B cell (primary cell): ENCODE measurements at regions not wholly inside any gene's neighbourhood (a gene's known extent, or its start where the extent isn't known, plus 50 kb on each side); places are given as distances from the start of the nearest gene placed in this dataset.

ENCODE experiments used
- ATAC-seq: fragments of 200-7000 bp; cut with Tn5 transposase; one replicate; pipeline ENCODE4 v1.10.0; 2021; ENCODE audit warnings: low read depth, mild to moderate bottlenecking, moderate number of reproducible peaks, moderate library complexity
- CTCF ChIA-PET: fragments of 350-600 bp; sonication (Branson Sonifier 250); formaldehyde crosslinking; loops from one replicate; lab custom pipeline; 2021; ENCODE audit warnings: antibody characterized with exemption, inconsistent platforms; lab: Charles Lee
- POLR2A ChIA-PET: fragments of 350-600 bp; sonication (Branson Sonifier 250); formaldehyde crosslinking; loops from one replicate; lab custom pipeline; 2021; ENCODE audit warnings: antibody characterized with exemption; lab: Charles Lee
- DNase-seq: peaks from one replicate; pipeline ENCODE4 v3.0.0; 2013
- H2AFZ ChIP-seq: 2 replicates; pipeline ENCODE4 v1.6.1; 2012; ENCODE audit warnings: mild to moderate bottlenecking, low read depth, low read length; ENCODE audit not compliant: insufficient read depth, poor library complexity, severe bottlenecking
- H3K27ac ChIP-seq, 2 donors: 1 replicate in 1 of 2; 2 replicates in 1 of 2; pipeline ENCODE4 v1.5.1; 2012 to 2013; ENCODE audit warnings: low read length in 2 of 2, mild to moderate bottlenecking in 2 of 2, moderate library complexity in 1 of 2
- H3K27me3 ChIP-seq, 4 experiments: fragments of 200-600 bp in 1 of 4; sonication (generic) in 1 of 4; replicated peaks in 1 of 4; 1 replicate in 2 of 4; 2 replicates in 2 of 4; pipeline versions ENCODE4 v1.6.1 to v1.7.0; 2013 to 2016; ENCODE audit warnings: low read length in 3 of 4, mild to moderate bottlenecking in 2 of 4, mixed read lengths in 1 of 4, moderate library complexity in 1 of 4; ENCODE audit not compliant: insufficient read depth in 4 of 4, control insufficient read depth in 3 of 4; ENCODE audit errors: control extremely low read depth in 1 of 4
- H3K36me3 ChIP-seq, 2 experiments: replicated peaks in 1 of 2; 1 replicate in 1 of 2; 2 replicates in 1 of 2; pipeline versions ENCODE4 v1.6.1 to v1.7.1; 2013; ENCODE audit warnings: low read length in 1 of 2; ENCODE audit not compliant: insufficient read depth in 2 of 2, control insufficient read depth in 1 of 2; ENCODE audit errors: control extremely low read depth in 1 of 2, extremely low read depth in 1 of 2
- H3K4me1 ChIP-seq, 2 donors: fragments of 200-600 bp in 1 of 2; sonication (generic) in 1 of 2; 1 replicate in 1 of 2; 2 replicates in 1 of 2; pipeline versions ENCODE4 v1.5.1 to v1.6.1; 2013 to 2017; ENCODE audit warnings: low read length in 2 of 2; ENCODE audit not compliant: control insufficient read depth in 2 of 2, insufficient read depth in 2 of 2
- H3K4me2 ChIP-seq: replicated peaks from 2 replicates; pipeline ENCODE3; 2012; ENCODE audit warnings: mild to moderate bottlenecking, low read depth, low read length; ENCODE audit not compliant: poor library complexity, severe bottlenecking
- H3K4me3 ChIP-seq, 5 experiments: fragments of 200-600 bp in 1 of 5; sonication (generic) in 1 of 5; 1 replicate in 3 of 5; 2 replicates in 2 of 5; pipeline versions ENCODE4 v1.5.1 to v1.7.0; 2011 to 2016; ENCODE audit warnings: low read length in 4 of 5, mild to moderate bottlenecking in 4 of 5, low read depth in 2 of 5, control low read depth in 1 of 5, moderate library complexity in 1 of 5; ENCODE audit not compliant: insufficient read depth in 1 of 5; ENCODE audit errors: control extremely low read depth in 1 of 5, extremely low read depth in 1 of 5
- H3K79me2 ChIP-seq: fragments of 200-600 bp; sonication (generic); one replicate; pipeline ENCODE4 v1.6.0; 2016; ENCODE audit warnings: low read length; ENCODE audit not compliant: control insufficient read depth, insufficient read depth
- H3K9ac ChIP-seq: fragments of 200-600 bp; sonication (generic); 2 replicates; pipeline ENCODE4 v1.6.1; 2017; ENCODE audit warnings: mild to moderate bottlenecking, low read length, moderate library complexity
- H3K9me3 ChIP-seq, 3 donors: one replicate each; pipeline versions ENCODE4 v1.6.1 to v1.7.1; 2013; ENCODE audit warnings: low read length in 2 of 3; ENCODE audit not compliant: control insufficient read depth in 2 of 3, insufficient read depth in 1 of 3; ENCODE audit errors: control extremely low read depth in 1 of 3
- H4K20me1 ChIP-seq: 2 replicates; pipeline ENCODE4 v1.6.0; 2012; ENCODE audit warnings: mild to moderate bottlenecking, low read length; ENCODE audit not compliant: insufficient read depth, control insufficient read depth, poor library complexity, severe bottlenecking
- H3K27ac Mint-ChIP-seq: one replicate; pipeline ENCODE4 v1.8.0; 2021; ENCODE audit warnings: mixed read lengths
- H3K27me3 Mint-ChIP-seq: one replicate; pipeline ENCODE4 v1.8.0; 2021; ENCODE audit warnings: mixed read lengths
- H3K4me1 Mint-ChIP-seq: one replicate; pipeline ENCODE4 v1.8.0; 2021; ENCODE audit warnings: mixed read lengths
- H3K4me3 Mint-ChIP-seq: one replicate; pipeline ENCODE4 v1.8.0; 2021; ENCODE audit warnings: mixed read lengths
- H3K9me3 Mint-ChIP-seq: one replicate; pipeline ENCODE4 v1.8.0; 2022; ENCODE audit warnings: mixed read lengths; ENCODE audit not compliant: insufficient read depth
- EZH2 ChIP-seq: IDR thresholded peaks from 2 replicates; pipeline ENCODE4 v1.6.1; 2012; ENCODE audit warnings: borderline replicate concordance, low read depth, mild to moderate bottlenecking, moderate library complexity, low read length; ENCODE audit not compliant: insufficient read depth, poor library complexity, severe bottlenecking
- WGBS: methylation state at CpG from one replicate; pipeline ENCODE4 v1.1.5; 2013; ENCODE audit warnings: missing lambda C conversion rate; ENCODE audit not compliant: insufficient coverage; 5-methylcytosine and 5-hydroxymethylcytosine counted together
- intact Hi-C: fragments of 100-400 bp; cut with micrococcal nuclease; formaldehyde crosslinking; loops from one replicate; pipeline ENCODE4 v1.10.0; 2022
- TF ChIP-seq, protein P1 (sequence below): fragments of 200-600 bp; IDR thresholded peaks from one replicate; pipeline ENCODE4 v1.8.0; 2022; ENCODE audit warnings: antibody characterized with exemption, mild to moderate bottlenecking

DNA sequence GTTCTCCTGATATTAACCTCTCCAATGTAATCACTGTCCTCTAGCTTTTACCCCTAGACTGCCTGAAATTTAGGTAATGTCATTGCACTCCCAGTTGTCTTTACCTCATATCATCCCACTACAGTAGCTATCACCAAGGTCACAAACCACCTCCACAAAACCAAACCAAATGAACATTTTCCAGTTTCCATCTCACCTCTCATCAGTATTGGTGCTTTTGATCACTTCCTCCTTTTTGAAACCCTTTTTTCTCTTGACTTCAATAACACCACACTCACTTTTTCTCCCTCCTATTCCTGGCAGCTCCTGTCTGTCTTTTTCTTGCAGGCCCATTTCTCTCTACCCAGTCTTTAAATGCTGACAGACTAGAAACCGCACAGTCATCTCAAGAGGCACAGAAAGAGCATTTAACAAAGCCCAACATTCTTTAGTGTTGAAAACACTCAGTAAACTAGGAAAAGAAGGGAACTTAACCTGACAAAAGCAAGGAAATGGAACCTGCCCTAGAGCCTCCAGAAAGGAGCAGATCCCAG lies 95.9 kb upstream of the SIX2 start:
- WGBS, result no CpG with 5 or more reads among the region's 1 CpG
- ChIA-PET POLR2A (no interaction called here), CTCF (no interaction called here)
- H3K4me3 Mint-ChIP-seq, result no peak overlapping the region
- Histone ChIP-seq H3K4me3 (no peak overlapping the region), H3K4me2 (no peak overlapping the region), H3K27ac (no peak overlapping the region), H3K4me1 (no peaks in the 10 kb centered on the region), H3K27me3 (peaks cover 0 to 5% (median 0%) of the 10 kb centered on the region in 4 experiments), H3K9me3 (no peaks in the 10 kb centered on the region), H3K36me3 (no peaks in the 10 kb centered on the region), H3K9ac (no peak overlapping the region), H3K79me2 (no peaks in the 10 kb centered on the region), H4K20me1 (no peaks in the 10 kb centered on the region), H2AFZ (no peak overlapping the region)
- H3K27ac Mint-ChIP-seq, result no peak overlapping the region
- no peaks in the 10 kb centered on the region for H3K4me1 Mint-ChIP-seq
- DNase-seq, result no peak
- intact Hi-C loops, result no loop called here
- TF ChIP-seq, protein P1, sequence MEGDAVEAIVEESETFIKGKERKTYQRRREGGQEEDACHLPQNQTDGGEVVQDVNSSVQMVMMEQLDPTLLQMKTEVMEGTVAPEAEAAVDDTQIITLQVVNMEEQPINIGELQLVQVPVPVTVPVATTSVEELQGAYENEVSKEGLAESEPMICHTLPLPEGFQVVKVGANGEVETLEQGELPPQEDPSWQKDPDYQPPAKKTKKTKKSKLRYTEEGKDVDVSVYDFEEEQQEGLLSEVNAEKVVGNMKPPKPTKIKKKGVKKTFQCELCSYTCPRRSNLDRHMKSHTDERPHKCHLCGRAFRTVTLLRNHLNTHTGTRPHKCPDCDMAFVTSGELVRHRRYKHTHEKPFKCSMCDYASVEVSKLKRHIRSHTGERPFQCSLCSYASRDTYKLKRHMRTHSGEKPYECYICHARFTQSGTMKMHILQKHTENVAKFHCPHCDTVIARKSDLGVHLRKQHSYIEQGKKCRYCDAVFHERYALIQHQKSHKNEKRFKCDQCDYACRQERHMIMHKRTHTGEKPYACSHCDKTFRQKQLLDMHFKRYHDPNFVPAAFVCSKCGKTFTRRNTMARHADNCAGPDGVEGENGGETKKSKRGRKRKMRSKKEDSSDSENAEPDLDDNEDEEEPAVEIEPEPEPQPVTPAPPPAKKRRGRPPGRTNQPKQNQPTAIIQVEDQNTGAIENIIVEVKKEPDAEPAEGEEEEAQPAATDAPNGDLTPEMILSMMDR, result no peak
- no peak for TF ChIP-seq EZH2
- H3K27me3 Mint-ChIP-seq, result peaks cover 14% of the 10 kb centered on the region
- peaks cover 6% of the 10 kb centered on the region for H3K9me3 Mint-ChIP-seq
- no peak for ATAC-seq

DNA sequence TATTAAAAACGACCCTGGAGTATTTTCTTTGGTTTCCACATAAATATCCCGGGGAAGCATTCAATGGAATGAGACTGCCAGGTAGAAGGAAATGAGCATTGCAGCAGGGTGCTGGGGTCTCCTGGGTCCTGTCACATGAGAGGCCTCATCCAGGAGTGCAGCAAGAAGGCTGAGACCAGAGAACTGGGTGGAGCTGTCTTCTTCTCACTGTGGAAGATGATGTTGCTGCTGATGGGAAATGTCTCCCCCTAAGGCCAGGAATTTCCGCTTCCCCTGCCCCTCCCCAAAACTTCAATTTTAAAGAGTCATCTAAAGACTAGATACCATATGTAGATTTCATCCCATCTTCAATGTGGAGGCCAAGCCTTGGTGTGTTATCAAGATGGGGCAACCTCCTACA lies 95.2 kb upstream of the SIX2 start:
- H3K9me3 ChIP-seq, result no peaks in the 10 kb centered on the region
- no peak overlapping the region for H3K27ac ChIP-seq
- TF ChIP-seq, protein P1, result no peak
- no peak for TF ChIP-seq EZH2
- intact Hi-C loops, result no loop called here
- ChIA-PET CTCF (no interaction called here), POLR2A (no interaction called here)
- H2AFZ ChIP-seq, result no peak overlapping the region
- Mint-ChIP-seq H3K9me3 (peaks cover 8% of the 10 kb centered on the region), H3K27me3 (peaks cover 14% of the 10 kb centered on the region), H3K4me1 (no peaks in the 10 kb centered on the region), H3K4me3 (no peak overlapping the region), H3K27ac (no peak overlapping the region)
- peaks cover 0 to 5% (median 0%) of the 10 kb centered on the region in 4 experiments for H3K27me3 ChIP-seq
- no peak overlapping the region for H3K9ac ChIP-seq
- H3K4me2 ChIP-seq, result no peak overlapping the region
- ATAC-seq (no peak), DNase-seq (no peak)
- no peak overlapping the region for H3K4me3 ChIP-seq
- H3K4me1 ChIP-seq, result no peaks in the 10 kb centered on the region
- WGBS, result 100% methylated on average over 2 of the region's 3 CpGs
- H4K20me1 ChIP-seq, result no peaks in the 10 kb centered on the region
- no peaks in the 10 kb centered on the region for H3K79me2 ChIP-seq
- no peaks in the 10 kb centered on the region for H3K36me3 ChIP-seq
